Spinal cord (tissue), 9 donors: ENCODE measurements at regions not wholly inside any gene's neighbourhood (a gene's known extent, or its start where the extent isn't known, plus 50 kb on each side); places are given as distances from the start of the nearest gene placed in this dataset.
"Not testable (repeated sequence)": the region's sequence is repeated elsewhere in the genome, so short reads cannot be mapped to it uniquely, and the experiment has no call there.

Experiments used
- DNase-seq, 6 donors: peaks; one replicate each; pipeline versions ENCODE4 v3.0.0 to v3.0.0-alpha.2; 2013 to 2015; ENCODE audit warnings: low spot score in 6 of 6, low read depth in 4 of 6
- H3K27ac ChIP-seq: one replicate; pipeline ENCODE4 v1.5.1; 2013; ENCODE audit warnings: low read depth, low read length, control low read depth
- H3K27me3 ChIP-seq: one replicate; pipeline ENCODE4 v1.6.1; 2013; ENCODE audit warnings: low read length; ENCODE audit not compliant: control insufficient read depth, insufficient read depth
- H3K36me3 ChIP-seq: one replicate; pipeline ENCODE4 v1.6.1; 2013; ENCODE audit warnings: low read length; ENCODE audit not compliant: control insufficient read depth, insufficient read depth
- H3K4me1 ChIP-seq: one replicate; pipeline ENCODE4 v1.6.1; 2013; ENCODE audit warnings: low read length; ENCODE audit not compliant: control insufficient read depth, insufficient read depth
- H3K4me3 ChIP-seq: one replicate; pipeline ENCODE4 v1.5.1; 2013; ENCODE audit warnings: low read depth, low read length, control low read depth
- H3K9me3 ChIP-seq: one replicate; pipeline ENCODE4 v1.6.1; 2013; ENCODE audit warnings: low read length; ENCODE audit not compliant: control insufficient read depth, insufficient read depth
- whole genome bisulfite sequencing: methylation state at CpG from one replicate; pipeline ENCODE4 v1.1.5; 2013; ENCODE audit warnings: missing lambda C conversion rate; ENCODE audit not compliant: insufficient coverage; 5-methylcytosine and 5-hydroxymethylcytosine counted together
- donor health status: healthy.

GRCh38 chr3:11739706-11740105 lies 96.0 kb upstream of the VGLL4 start:
- H3K36me3 ChIP-seq = no peaks in the 10 kb centered on the region
- WGBS = 8% methylated on average over 2 of the region's 3 CpGs
- no peak overlapping the region for H3K4me3 ChIP-seq
- no peaks in the 10 kb centered on the region for H3K27me3 ChIP-seq
- peaks cover 3% of the 10 kb centered on the region for H3K4me1 ChIP-seq
- DNase-seq = peak in 3 of 6 donors; percentile 20 to 90 (median 57)
- H3K9me3 ChIP-seq = no peaks in the 10 kb centered on the region
- H3K27ac ChIP-seq = no peak overlapping the region

GRCh38 chr3:11739123-11739522 lies 95.4 kb upstream of the VGLL4 start:
- no peaks in the 10 kb centered on the region for H3K27me3 ChIP-seq
- H3K36me3 ChIP-seq = no peaks in the 10 kb centered on the region
- no peak overlapping the region for H3K4me3 ChIP-seq
- DNase-seq = no peak
- WGBS = 80% methylated on average over 1 of the region's 2 CpGs
- H3K4me1 ChIP-seq = peaks cover 3% of the 10 kb centered on the region
- H3K27ac ChIP-seq = no peak overlapping the region
- no peaks in the 10 kb centered on the region for H3K9me3 ChIP-seq

- Histone ChIP-seq H3K4me1 (peaks cover 3% of the 10 kb centered on the region), H3K27ac (no peak overlapping the region), H3K36me3 (no peaks in the 10 kb centered on the region), H3K27me3 (no peaks in the 10 kb centered on the region), H3K9me3 (no peaks in the 10 kb centered on the region), H3K4me3 (no peak overlapping the region)
- DNase-seq = no peak
- 80% methylated on average over 3 of the region's 7 CpGs for WGBS
Measured at GRCh38 chr3:11737742-11738141, 94.0 kb upstream of the VGLL4 start.

GRCh38 chr3:11736136-11736833 lies 92.6 kb upstream of the VGLL4 start:
- Histone ChIP-seq H3K4me1 (peaks cover 3% of the 10 kb centered on the region), H3K36me3 (no peaks in the 10 kb centered on the region), H3K27me3 (no peaks in the 10 kb centered on the region), H3K4me3 (no peak overlapping the region), H3K9me3 (no peaks in the 10 kb centered on the region), H3K27ac (no peak overlapping the region)
- DNase-seq = no peak
- WGBS = 36% methylated on average over 7 of the region's 9 CpGs

GRCh38 chr3:11735638-11736037 lies 91.9 kb upstream of the VGLL4 start:
- H3K27ac ChIP-seq = no peak overlapping the region
- no peaks in the 10 kb centered on the region for H3K36me3 ChIP-seq
- no peak for DNase-seq
- no peaks in the 10 kb centered on the region for H3K9me3 ChIP-seq
- WGBS = 81% methylated on average over 4 of the region's 6 CpGs
- H3K4me3 ChIP-seq = no peak overlapping the region
- no peaks in the 10 kb centered on the region for H3K27me3 ChIP-seq
- H3K4me1 ChIP-seq = peaks cover 3% of the 10 kb centered on the region

GRCh38 chr3:11735111-11735510 lies 91.4 kb upstream of the VGLL4 start:
- 94% methylated on average over 3 of the region's 4 CpGs for WGBS

GRCh38 chr3:11733914-11734313 lies 90.2 kb upstream of the VGLL4 start:
- Histone ChIP-seq H3K36me3 (no peaks in the 10 kb centered on the region), H3K27me3 (no peaks in the 10 kb centered on the region), H3K27ac (no peak overlapping the region), H3K9me3 (no peaks in the 10 kb centered on the region), H3K4me3 (no peak overlapping the region), H3K4me1 (no peaks in the 10 kb centered on the region)
- 89% methylated on average over 6 of the region's 7 CpGs for WGBS
- DNase-seq = no peak

More at GRCh38 chr3:11735111-11735510, 91.4 kb upstream of the VGLL4 start:
- H3K27ac ChIP-seq, H3K36me3 ChIP-seq, H3K9me3 ChIP-seq, H3K4me1 ChIP-seq, H3K27me3 ChIP-seq, H3K4me3 ChIP-seq, DNase-seq: not testable (repeated sequence)

- H3K4me1 ChIP-seq = no peaks in the 10 kb centered on the region
- 84% methylated on average over 2 of the region's 2 CpGs for WGBS
- H3K9me3 ChIP-seq = no peaks in the 10 kb centered on the region
- H3K27me3 ChIP-seq = no peaks in the 10 kb centered on the region
- no peak for DNase-seq
- H3K27ac ChIP-seq = no peak overlapping the region
- H3K4me3 ChIP-seq = no peak overlapping the region
- H3K36me3 ChIP-seq = no peaks in the 10 kb centered on the region
Measured at GRCh38 chr3:11727207-11727606, 83.5 kb upstream of the VGLL4 start.

- Histone ChIP-seq H3K27me3 (no peaks in the 10 kb centered on the region), H3K4me1 (no peaks in the 10 kb centered on the region), H3K9me3 (no peaks in the 10 kb centered on the region), H3K36me3 (no peaks in the 10 kb centered on the region), H3K27ac (no peak overlapping the region), H3K4me3 (no peak overlapping the region)
- WGBS = 85% methylated on average over 2 of the region's 3 CpGs
- DNase-seq = no peak
Measured at GRCh38 chr3:11726146-11726545, 82.4 kb upstream of the VGLL4 start.

GRCh38 chr3:11725340-11725641 lies 81.6 kb upstream of the VGLL4 start:
- H3K27ac ChIP-seq, H3K4me3 ChIP-seq, H3K4me1 ChIP-seq, H3K36me3 ChIP-seq, H3K27me3 ChIP-seq, DNase-seq, H3K9me3 ChIP-seq: not testable (repeated sequence)
- no CpG with 5 or more reads among the region's 2 CpGs for WGBS
